ENCODE measurements at regions not wholly inside any gene's neighbourhood (a gene's known extent, or its start where the extent isn't known, plus 50 kb on each side); places are given as distances from the start of the nearest gene placed in this dataset.
"Not testable (repeated sequence)": the region's sequence is repeated elsewhere in the genome, so short reads cannot be mapped to it uniquely, and the experiment has no call there.

GRCh38 chr9:31137176-31138160 is 1247.0 kb upstream of the ACO1 start:
- no peaks in the 10 kb centered on the region for H3K4me1 Mint-ChIP-seq
- no peak overlapping the region for H3K4me3 Mint-ChIP-seq
- no peaks in the 10 kb centered on the region for H3K9me3 Mint-ChIP-seq
- H3K27me3 Mint-ChIP-seq = no peaks in the 10 kb centered on the region
- no peak overlapping the region for H3K27ac Mint-ChIP-seq
- H3K36me3 Mint-ChIP-seq = no peaks in the 10 kb centered on the region

GRCh38 chr9:31140316-31140715 is 1244.1 kb upstream of the ACO1 start:
- Mint-ChIP-seq H3K27ac (no peak overlapping the region), H3K4me1 (no peaks in the 10 kb centered on the region), H3K36me3 (no peaks in the 10 kb centered on the region), H3K4me3 (no peak overlapping the region), H3K27me3 (no peaks in the 10 kb centered on the region), H3K9me3 (no peaks in the 10 kb centered on the region)

- no peak overlapping the region for H3K4me3 Mint-ChIP-seq
- no peak overlapping the region for H3K27ac Mint-ChIP-seq
These were observed 1242.0 kb upstream of the ACO1 start for GRCh38 chr9:31142456-31142855.

GRCh38 chr9:31144614-31145013 is 1239.8 kb upstream of the ACO1 start:
- no peak overlapping the region for H3K4me3 Mint-ChIP-seq
- no peaks in the 10 kb centered on the region for H3K27me3 Mint-ChIP-seq
- no peaks in the 10 kb centered on the region for H3K9me3 Mint-ChIP-seq
- H3K4me1 Mint-ChIP-seq = peaks cover 0 to 8% (median 0%) of the 10 kb centered on the region in 3 donors
- H3K36me3 Mint-ChIP-seq = no peaks in the 10 kb centered on the region
- H3K27ac Mint-ChIP-seq = no peak overlapping the region

More at GRCh38 chr9:31142456-31142855, 1242.0 kb upstream of the ACO1 start:
- no peaks in the 10 kb centered on the region for H3K36me3 Mint-ChIP-seq
- H3K4me1 Mint-ChIP-seq = peaks cover 0 to 8% (median 0%) of the 10 kb centered on the region in 3 donors
- no peaks in the 10 kb centered on the region for H3K27me3 Mint-ChIP-seq
- H3K9me3 Mint-ChIP-seq = no peaks in the 10 kb centered on the region

GRCh38 chr9:31146485-31147166 is 1237.8 kb upstream of the ACO1 start:
- Mint-ChIP-seq H3K27me3 (no peaks in the 10 kb centered on the region), H3K9me3 (no peaks in the 10 kb centered on the region), H3K4me1 (peaks cover 0 to 8% (median 0%) of the 10 kb centered on the region in 3 donors), H3K27ac (peak overlapping the region in 1 of 3 donors; percentile 64), H3K4me3 (peak overlapping the region in 1 of 4 donors; percentile 39), H3K36me3 (no peaks in the 10 kb centered on the region)

- Mint-ChIP-seq H3K4me1 (no peaks in the 10 kb centered on the region), H3K4me3 (no peak overlapping the region), H3K27me3 (no peaks in the 10 kb centered on the region), H3K9me3 (peaks cover 0 to 2% (median 0%) of the 10 kb centered on the region in 3 donors), H3K36me3 (no peaks in the 10 kb centered on the region), H3K27ac (no peak overlapping the region)
These were observed 1231.1 kb upstream of the ACO1 start for GRCh38 chr9:31153250-31153840.

GRCh38 chr9:31166516-31166915 is 1217.9 kb upstream of the ACO1 start:
- H3K27ac Mint-ChIP-seq = peak overlapping the region in 1 of 3 donors; percentile 55

GRCh38 chr9:31168161-31168560 is 1216.3 kb upstream of the ACO1 start:
- no peaks in the 10 kb centered on the region for H3K36me3 Mint-ChIP-seq
- no peaks in the 10 kb centered on the region for H3K27me3 Mint-ChIP-seq
- no peaks in the 10 kb centered on the region for H3K9me3 Mint-ChIP-seq
- no peaks in the 10 kb centered on the region for H3K4me1 Mint-ChIP-seq
- no peak overlapping the region for H3K27ac Mint-ChIP-seq
- H3K4me3 Mint-ChIP-seq = no peak overlapping the region

More at GRCh38 chr9:31166516-31166915, 1217.9 kb upstream of the ACO1 start:
- Mint-ChIP-seq H3K9me3 (no peaks in the 10 kb centered on the region), H3K4me1 (no peaks in the 10 kb centered on the region), H3K4me3 (no peak overlapping the region), H3K36me3 (no peaks in the 10 kb centered on the region), H3K27me3 (no peaks in the 10 kb centered on the region)

GRCh38 chr9:31174681-31175080 is 1209.8 kb upstream of the ACO1 start:
- H3K27ac Mint-ChIP-seq = no peak overlapping the region
- no peak overlapping the region for H3K4me3 Mint-ChIP-seq
- no peaks in the 10 kb centered on the region for H3K27me3 Mint-ChIP-seq
- H3K36me3 Mint-ChIP-seq = no peaks in the 10 kb centered on the region
- H3K4me1 Mint-ChIP-seq = no peaks in the 10 kb centered on the region
- H3K9me3 Mint-ChIP-seq = peaks cover 0 to 2% (median 0%) of the 10 kb centered on the region in 3 donors

- Mint-ChIP-seq H3K9me3 (no peaks in the 10 kb centered on the region), H3K27me3 (no peaks in the 10 kb centered on the region), H3K4me1 (peaks cover 0 to 2% (median 0%) of the 10 kb centered on the region in 3 donors), H3K36me3 (no peaks in the 10 kb centered on the region), H3K27ac (no peak overlapping the region), H3K4me3 (no peak overlapping the region)
These were observed 1200.6 kb upstream of the ACO1 start for GRCh38 chr9:31183866-31184265.

GRCh38 chr9:31185831-31186230 is 1198.6 kb upstream of the ACO1 start:
- no peaks in the 10 kb centered on the region for H3K36me3 Mint-ChIP-seq
- H3K4me3 Mint-ChIP-seq = no peak overlapping the region
- H3K9me3 Mint-ChIP-seq = no peaks in the 10 kb centered on the region
- no peaks in the 10 kb centered on the region for H3K27me3 Mint-ChIP-seq
- no peak overlapping the region for H3K27ac Mint-ChIP-seq
- peaks cover 0 to 2% (median 0%) of the 10 kb centered on the region in 3 donors for H3K4me1 Mint-ChIP-seq

GRCh38 chr9:31188496-31188895 is 1195.9 kb upstream of the ACO1 start:
- Mint-ChIP-seq H3K27me3 (no peaks in the 10 kb centered on the region), H3K9me3 (no peaks in the 10 kb centered on the region), H3K27ac (no peak overlapping the region), H3K4me1 (peaks cover 0 to 2% (median 0%) of the 10 kb centered on the region in 3 donors), H3K4me3 (no peak overlapping the region), H3K36me3 (no peaks in the 10 kb centered on the region)

- no peak overlapping the region for H3K27ac Mint-ChIP-seq
These were observed 1173.4 kb upstream of the ACO1 start for GRCh38 chr9:31210978-31211570.

GRCh38 chr9:31229976-31230375 is 1154.5 kb upstream of the ACO1 start:
- not testable (repeated sequence) for H3K27me3 Mint-ChIP-seq, H3K27ac Mint-ChIP-seq, H3K4me3 Mint-ChIP-seq, H3K36me3 Mint-ChIP-seq, H3K4me1 Mint-ChIP-seq, H3K9me3 Mint-ChIP-seq

More at GRCh38 chr9:31210978-31211570, 1173.4 kb upstream of the ACO1 start:
- Mint-ChIP-seq H3K36me3 (no peaks in the 10 kb centered on the region), H3K4me3 (peak overlapping the region in 2 of 4 donors; percentile 9 to 18), H3K9me3 (no peaks in the 10 kb centered on the region), H3K4me1 (peaks cover 0 to 4% (median 2%) of the 10 kb centered on the region in 3 donors), H3K27me3 (no peaks in the 10 kb centered on the region)

GRCh38 chr9:31232485-31232884 is 1152.0 kb upstream of the ACO1 start:
- no peaks in the 10 kb centered on the region for H3K4me1 Mint-ChIP-seq
- no peak overlapping the region for H3K4me3 Mint-ChIP-seq
- H3K27me3 Mint-ChIP-seq = no peaks in the 10 kb centered on the region

More at GRCh38 chr9:31232485-31232884, 1152.0 kb upstream of the ACO1 start:
- Mint-ChIP-seq H3K27ac (no peak overlapping the region), H3K36me3 (no peaks in the 10 kb centered on the region), H3K9me3 (peaks cover 0 to under 1% (median 0%) of the 10 kb centered on the region in 3 donors)

Measured in IgD-negative memory B cell (primary cell).